ENCODE measurements at regions not wholly inside any gene's neighbourhood (a gene's known extent, or its start where the extent isn't known, plus 50 kb on each side); places are given as distances from the start of the nearest gene placed in this dataset.

- DNase-seq (ENCODE audit: low read depth): no peak
- no peak for TF ChIP-seq CTCF (IDR thresholded peaks at IDR 0.05; ENCODE audit: low read length, missing control alignments)
- H3K4me3 ChIP-seq (replicated peaks; ENCODE audit: low read depth, low read length): no peak overlapping the region
These were observed 255.6 kb downstream of the LRFN2 start for GRCh38 chr6:40331545-40331944.

- no peak for TF ChIP-seq CTCF (IDR thresholded peaks at IDR 0.05; ENCODE audit: low read length, missing control alignments)
- DNase-seq (ENCODE audit: low read depth): no peak
- H3K4me3 ChIP-seq (replicated peaks; ENCODE audit: low read depth, low read length): no peak overlapping the region
These were observed 256.9 kb downstream of the LRFN2 start for GRCh38 chr6:40330301-40330721.

- no peak for DNase-seq (ENCODE audit: low read depth)
- TF ChIP-seq CTCF (IDR thresholded peaks at IDR 0.05; ENCODE audit: low read length, missing control alignments): no peak
These were observed 258.1 kb downstream of the LRFN2 start for GRCh38 chr6:40328986-40329545.

GRCh38 chr6:40328386-40328985 lies 258.7 kb downstream of the LRFN2 start:
- no peak overlapping the region for H3K4me3 ChIP-seq (replicated peaks; ENCODE audit: low read depth, low read length)
- TF ChIP-seq CTCF (IDR thresholded peaks at IDR 0.05; ENCODE audit: low read length, missing control alignments): peak; percentile 34
- DNase-seq (ENCODE audit: low read depth): no peak

More at GRCh38 chr6:40328986-40329545, 258.1 kb downstream of the LRFN2 start:
- no peak overlapping the region for H3K4me3 ChIP-seq (replicated peaks; ENCODE audit: low read depth, low read length)

GRCh38 chr6:40326714-40327421 lies 260.3 kb downstream of the LRFN2 start:
- no peak for TF ChIP-seq CTCF (IDR thresholded peaks at IDR 0.05; ENCODE audit: low read length, missing control alignments)
- DNase-seq (ENCODE audit: low read depth): no peak
- H3K4me3 ChIP-seq (replicated peaks; ENCODE audit: low read depth, low read length): no peak overlapping the region

GRCh38 chr6:40325791-40326190 lies 261.4 kb downstream of the LRFN2 start:
- H3K4me3 ChIP-seq (replicated peaks; ENCODE audit: low read depth, low read length): no peak overlapping the region
- DNase-seq (ENCODE audit: low read depth): no peak
- TF ChIP-seq CTCF (IDR thresholded peaks at IDR 0.05; ENCODE audit: low read length, missing control alignments): no peak
